PC-9 (cell line): ENCODE measurements at regions not wholly inside any gene's neighbourhood (a gene's known extent, or its start where the extent isn't known, plus 50 kb on each side); places are given as distances from the start of the nearest gene placed in this dataset.

Experiments used
- BruUV-seq: library from RNA; stranded (reverse); fragments of 400-500 nt; replicated peaks from 2 replicates; lab custom pipeline; 2021; lab: Mats Ljungman, UMichigan
- CTCF ChIA-PET: fragments of 300-600 bp; sonication (Branson Sonifier 250); formaldehyde crosslinking; loops from one replicate; lab custom pipeline; 2022; ENCODE audit warnings: antibody characterized with exemption; lab: Charles Lee
- POLR2A ChIA-PET: fragments of 300-600 bp; sonication (Branson Sonifier 250); formaldehyde crosslinking; loops from one replicate; lab custom pipeline; 2022; ENCODE audit warnings: antibody characterized with exemption; ENCODE audit not compliant: unreplicated experiment; lab: Charles Lee
- DNase-seq, 2 experiments: peaks; one replicate each; pipeline versions ENCODE4 v3.0.0 to v3.0.0-alpha.2; 2015 to 2022; ENCODE audit warnings: mixed read lengths in 1 of 2
- H2AFZ ChIP-seq: fragments of 200-600 bp; sonication (generic); 2 replicates; pipeline ENCODE4 v1.8.1; 2017; ENCODE audit warnings: antibody characterized with exemption
- H3F3A ChIP-seq: fragments of 200-600 bp; sonication (generic); 2 replicates; pipeline ENCODE4 v1.8.1; 2017; ENCODE audit warnings: antibody characterized with exemption, mild to moderate bottlenecking, low read depth; ENCODE audit not compliant: insufficient read depth
- H3K27ac ChIP-seq: fragments of 200-600 bp; sonication (generic); 2 replicates; pipeline ENCODE4 v1.6.1; 2016; ENCODE audit warnings: mixed run types
- H3K27me3 ChIP-seq: fragments of 200-600 bp; sonication (generic); 2 replicates; pipeline ENCODE4 v1.6.1; 2016; ENCODE audit warnings: low read depth, mixed run types; ENCODE audit not compliant: insufficient read depth
- H3K36me3 ChIP-seq: fragments of 200-600 bp; sonication (generic); 2 replicates; pipeline ENCODE4 v1.6.1; 2016; ENCODE audit warnings: low read depth, mixed run types
- H3K4me1 ChIP-seq: fragments of 200-600 bp; sonication (generic); replicated peaks from 2 replicates; pipeline ENCODE4 v1.6.1; 2016; ENCODE audit warnings: mixed run types; ENCODE audit not compliant: insufficient read depth
- H3K4me2 ChIP-seq: fragments of 200-600 bp; sonication (generic); 2 replicates; pipeline ENCODE4 v1.6.1; 2017; ENCODE audit warnings: mixed run types
- H3K4me3 ChIP-seq: fragments of 200-600 bp; sonication (generic); 2 replicates; pipeline ENCODE4 v1.6.1; 2016; ENCODE audit warnings: mixed run types
- H3K79me2 ChIP-seq: fragments of 200-600 bp; sonication (generic); 2 replicates; pipeline ENCODE4 v1.6.1; 2017; ENCODE audit warnings: low read depth, mixed run types
- H3K9me2 ChIP-seq: fragments of 200-600 bp; sonication (generic); 2 replicates; pipeline ENCODE4 v1.8.1; 2017; ENCODE audit warnings: mild to moderate bottlenecking; ENCODE audit not compliant: insufficient read depth
- H3K9me3 ChIP-seq: fragments of 200-600 bp; sonication (generic); 2 replicates; pipeline ENCODE4 v1.8.1; 2016; ENCODE audit warnings: low read depth; ENCODE audit not compliant: insufficient read depth
- H4K20me1 ChIP-seq: fragments of 200-600 bp; sonication (generic); 2 replicates; pipeline ENCODE4 v1.8.1; 2017; ENCODE audit not compliant: insufficient read depth
- CTCF ChIP-seq: fragments of 200-600 bp; sonication (generic); conservative IDR thresholded peaks from 2 replicates; pipeline ENCODE4 v1.6.1; 2017; ENCODE audit warnings: mixed run types, antibody characterized with exemption, mild to moderate bottlenecking, moderate library complexity
- EZH2 ChIP-seq: fragments of 200-600 bp; sonication (generic); IDR thresholded peaks from 2 replicates; pipeline ENCODE4 v1.8.0; 2017; ENCODE audit warnings: antibody characterized with exemption, low read depth
- intact Hi-C: fragments of 100-400 bp; cut with micrococcal nuclease; formaldehyde crosslinking; loops from one replicate; pipeline ENCODE4 v1.10.0; 2022; ENCODE audit not compliant: unreplicated experiment

GRCh38 chr6:166050559-166050958 is 117.1 kb downstream of the TBXT start:
- no peaks in the 10 kb centered on the region for H3K79me2 ChIP-seq
- no peak for DNase-seq
- no peaks in the 10 kb centered on the region for H3K36me3 ChIP-seq
- intact Hi-C loops = no loop called here
- BruUV-seq = no TSS peak
- no peaks in the 10 kb centered on the region for H3F3A ChIP-seq
- no peak for TF ChIP-seq CTCF
- no peak for TF ChIP-seq EZH2
- no peak overlapping the region for H3K4me3 ChIP-seq
- H3K4me1 ChIP-seq = no peaks in the 10 kb centered on the region
- H3K4me2 ChIP-seq = no peak overlapping the region
- H3K27me3 ChIP-seq = no peaks in the 10 kb centered on the region
- CTCF ChIA-PET = no interaction called here
- no peak overlapping the region for H2AFZ ChIP-seq
- 0 out of 2 replicates have a peak, but pooled peaks cover 3% of the 10 kb centered on the region for H3K9me3 ChIP-seq
- H3K9me2 ChIP-seq = no peaks in the 10 kb centered on the region
- POLR2A ChIA-PET = no interaction called here
- H4K20me1 ChIP-seq = no peaks in the 10 kb centered on the region
- no peak overlapping the region for H3K27ac ChIP-seq

- CTCF ChIA-PET = no interaction called here
- H3K4me3 ChIP-seq = no peak overlapping the region
- H3K9me3 ChIP-seq = no peaks in the 10 kb centered on the region
- no peak overlapping the region for H3K4me2 ChIP-seq
- H4K20me1 ChIP-seq = no peaks in the 10 kb centered on the region
- H3K4me1 ChIP-seq = no peaks in the 10 kb centered on the region
- no peak overlapping the region for H3K27ac ChIP-seq
- H3K36me3 ChIP-seq = no peaks in the 10 kb centered on the region
- no peak for TF ChIP-seq EZH2
- no peak for TF ChIP-seq CTCF
- no peaks in the 10 kb centered on the region for H3K9me2 ChIP-seq
- H3K27me3 ChIP-seq = 0 out of 2 replicates have a peak, but pooled peaks cover 4% of the 10 kb centered on the region
- H3K79me2 ChIP-seq = no peaks in the 10 kb centered on the region
- intact Hi-C loops = no loop called here
- POLR2A ChIA-PET = no interaction called here
- no peak for DNase-seq
- H2AFZ ChIP-seq = no peak overlapping the region
- H3F3A ChIP-seq = no peaks in the 10 kb centered on the region
- BruUV-seq = no TSS peak
Measured at GRCh38 chr6:166046982-166047381, 120.7 kb downstream of the TBXT start.

DNA sequence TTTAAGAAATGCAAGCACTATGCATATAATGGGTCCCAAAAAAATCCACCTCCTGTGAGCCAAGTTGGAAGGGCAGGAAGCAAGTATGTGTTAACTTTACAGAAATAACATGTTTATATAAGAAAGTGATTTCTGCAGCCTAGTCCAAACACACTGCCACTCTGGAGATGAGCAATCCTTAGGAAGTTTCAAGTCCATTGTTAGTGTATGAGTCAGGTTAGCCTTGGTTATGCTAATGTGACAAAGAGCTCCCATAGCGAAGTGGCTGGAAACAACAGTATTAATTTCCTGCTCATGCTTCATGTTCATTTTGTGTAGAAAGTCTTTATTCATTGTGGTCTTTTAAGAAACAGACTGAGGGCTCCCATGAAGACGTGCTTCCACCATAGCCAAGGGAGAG is 121.4 kb downstream of the TBXT start:
- CTCF ChIA-PET = no interaction called here
- 0 out of 2 replicates have a peak, but pooled peaks cover 4% of the 10 kb centered on the region for H3K27me3 ChIP-seq
- no peaks in the 10 kb centered on the region for H4K20me1 ChIP-seq
- H3K4me2 ChIP-seq = no peak overlapping the region
- no peaks in the 10 kb centered on the region for H3F3A ChIP-seq
- no peak overlapping the region for H3K4me3 ChIP-seq
- no peak overlapping the region for H2AFZ ChIP-seq
- DNase-seq = no peak
- POLR2A ChIA-PET = no interaction called here
- no peaks in the 10 kb centered on the region for H3K36me3 ChIP-seq
- intact Hi-C loops = no loop called here
- H3K27ac ChIP-seq = no peak overlapping the region
- no peaks in the 10 kb centered on the region for H3K4me1 ChIP-seq
- no TSS peak for BruUV-seq
- TF ChIP-seq CTCF = no peak
- TF ChIP-seq EZH2 = no peak
- H3K9me3 ChIP-seq = no peaks in the 10 kb centered on the region
- no peaks in the 10 kb centered on the region for H3K9me2 ChIP-seq
- no peaks in the 10 kb centered on the region for H3K79me2 ChIP-seq
